ENCODE measurements at regions not wholly inside any gene's neighbourhood (a gene's known extent, or its start where the extent isn't known, plus 50 kb on each side); places are given as distances from the start of the nearest gene placed in this dataset.
"Not testable (repeated sequence)": the region's sequence is repeated elsewhere in the genome, so short reads cannot be mapped to it uniquely, and the experiment has no call there.

DNA sequence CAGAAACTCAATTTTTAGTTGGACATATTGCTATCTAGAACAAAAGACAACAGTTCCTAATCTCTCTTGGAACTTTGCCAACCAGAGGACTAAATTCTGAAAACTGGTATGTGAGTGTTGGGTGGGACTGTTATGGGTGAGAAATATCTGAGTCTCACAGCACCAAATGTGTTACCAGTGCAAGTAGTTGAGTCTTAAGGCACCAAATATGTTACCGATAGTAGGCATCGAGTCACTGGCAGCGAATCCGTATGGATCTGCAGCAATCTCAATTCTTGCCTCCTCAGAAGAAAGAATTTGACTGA lies 575.2 kb downstream of the DACH1 start:
- TF ChIP-seq TAF1 (IDR thresholded peaks at IDR 0.05; ENCODE audit: borderline replicate concordance, low read depth, low read length), result no peak
- TF ChIP-seq POLR2A (IDR thresholded peaks at IDR 0.05; ENCODE audit: low read depth, low read length), result no peak
- no peak for TF ChIP-seq POLR2AphosphoS5 (IDR thresholded peaks at IDR 0.05; ENCODE audit: low read depth, low read length)

GRCh38 chr13:71290963-71291841 lies 575.8 kb downstream of the DACH1 start:
- no peak for DNase-seq (ENCODE audit: insufficient read length)
- FAIRE-seq, result peak; percentile 91
- TF ChIP-seq POLR2AphosphoS5 (IDR thresholded peaks at IDR 0.05; ENCODE audit: low read depth, low read length), result no peak
- TF ChIP-seq TAF1 (IDR thresholded peaks at IDR 0.05; ENCODE audit: borderline replicate concordance, low read depth, low read length), result no peak
- TF ChIP-seq POLR2A (IDR thresholded peaks at IDR 0.05; ENCODE audit: low read depth, low read length), result no peak

More for the DNA sequence above, 575.2 kb downstream of the DACH1 start:
- FAIRE-seq (no peak), DNase-seq (ENCODE audit: insufficient read length) (no peak)

DNA sequence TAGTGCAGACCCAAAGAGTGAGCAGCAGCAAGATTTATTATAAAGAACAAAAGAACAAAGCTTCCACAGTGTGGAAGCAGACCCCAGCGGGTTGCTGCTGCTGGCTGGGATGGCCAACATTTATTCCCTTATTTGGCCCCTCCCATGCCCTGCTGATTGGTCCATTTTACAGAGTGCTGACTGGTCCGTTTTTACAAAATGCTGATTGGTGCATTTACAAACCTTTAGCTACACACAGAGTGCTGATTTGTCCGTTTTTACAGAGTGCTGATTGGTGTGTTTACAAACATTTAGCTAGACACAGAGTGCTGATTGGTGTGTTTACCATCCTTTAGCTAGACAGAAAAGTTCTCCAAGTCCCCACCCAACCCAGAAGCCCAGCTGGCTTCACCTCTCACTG lies 577.0 kb downstream of the DACH1 start:
- FAIRE-seq; DNase-seq (ENCODE audit: insufficient read length): not testable (repeated sequence)

DNA sequence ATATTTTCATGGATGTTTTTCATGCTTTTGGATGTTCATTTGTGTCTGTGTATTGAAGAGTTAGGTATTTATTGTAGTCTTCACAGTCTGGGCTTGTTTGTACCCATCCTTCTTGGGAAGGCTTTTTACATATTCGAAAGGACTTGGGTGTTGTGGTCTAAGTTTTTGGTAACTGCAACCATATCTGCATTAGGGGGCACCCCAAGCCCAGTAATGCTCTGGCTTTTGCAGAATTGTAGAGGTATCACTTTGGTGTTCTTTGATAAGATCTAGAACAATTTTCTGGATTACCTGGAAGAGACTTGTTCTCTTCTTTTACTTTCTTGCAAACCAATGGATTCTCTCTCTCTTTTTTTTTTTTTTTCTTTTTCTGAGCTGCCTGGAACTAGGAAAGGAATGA lies 581.3 kb downstream of the DACH1 start:
- no peak for FAIRE-seq
- no peak for TF ChIP-seq POLR2AphosphoS5 (IDR thresholded peaks at IDR 0.05; ENCODE audit: low read depth, low read length)
- no peak for TF ChIP-seq TAF1 (IDR thresholded peaks at IDR 0.05; ENCODE audit: borderline replicate concordance, low read depth, low read length)
- TF ChIP-seq POLR2A (IDR thresholded peaks at IDR 0.05; ENCODE audit: low read depth, low read length), result no peak
- DNase-seq (ENCODE audit: insufficient read length), result no peak

- FAIRE-seq, result no peak
- no peak for DNase-seq (ENCODE audit: insufficient read length)
- TF ChIP-seq POLR2AphosphoS5 (IDR thresholded peaks at IDR 0.05; ENCODE audit: low read depth, low read length), result no peak
- no peak for TF ChIP-seq POLR2A (IDR thresholded peaks at IDR 0.05; ENCODE audit: low read depth, low read length)
- TF ChIP-seq TAF1 (IDR thresholded peaks at IDR 0.05; ENCODE audit: borderline replicate concordance, low read depth, low read length), result no peak
Observed at GRCh38 chr13:71278512-71278911, 588.5 kb downstream of the DACH1 start.

DNA sequence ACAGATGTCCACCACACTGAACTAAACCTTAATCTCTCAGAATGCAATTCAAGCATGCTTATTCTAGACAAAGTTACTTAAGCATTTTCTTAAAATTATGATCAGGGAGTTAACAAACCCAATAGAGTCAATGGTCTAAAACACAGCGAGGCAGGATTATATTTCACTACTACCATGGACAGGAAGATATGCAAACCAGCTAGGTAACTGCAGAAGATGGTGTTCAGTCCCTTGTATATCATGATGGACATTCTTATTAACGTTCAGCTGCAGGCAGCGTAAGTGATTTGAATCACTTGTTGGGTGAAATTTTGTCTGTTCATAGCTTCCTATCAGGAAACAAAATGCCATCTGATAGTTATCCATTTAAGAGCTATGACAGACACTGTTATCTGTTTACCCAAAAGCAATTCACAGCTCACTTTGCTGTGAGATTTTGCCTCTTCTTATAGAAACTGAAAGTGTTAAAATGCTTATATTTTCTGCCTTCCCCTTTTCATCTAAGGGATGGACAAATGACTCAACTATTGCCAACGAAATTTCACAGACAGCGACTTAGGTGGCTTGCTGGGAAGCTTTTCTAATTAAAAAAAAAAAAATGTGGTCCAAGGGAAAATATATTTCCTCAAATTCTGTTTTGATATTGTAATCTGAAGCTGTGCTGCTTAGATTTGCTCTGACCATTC lies 591.9 kb downstream of the DACH1 start:
- peak; percentile 38 for FAIRE-seq

DNA sequence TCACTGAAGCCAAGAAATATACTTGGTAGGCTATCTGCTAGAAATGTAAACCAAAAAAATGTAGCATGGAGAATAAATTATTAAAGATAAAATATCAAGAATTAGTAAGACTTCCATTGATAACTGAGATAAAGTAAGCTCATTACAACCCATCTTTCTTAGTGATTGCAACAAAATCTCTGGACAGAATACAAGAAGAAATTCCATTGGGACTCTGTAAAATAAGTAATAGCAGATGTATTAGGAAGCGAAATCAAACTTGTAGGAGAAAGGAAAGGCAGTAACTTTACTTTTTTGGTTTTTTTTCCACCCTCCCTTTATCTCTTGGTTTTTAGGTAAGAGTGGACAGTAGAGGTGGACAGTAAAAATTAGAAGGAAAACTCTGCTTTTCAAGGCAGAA lies 605.7 kb downstream of the DACH1 start:
- DNase-seq (ENCODE audit: insufficient read length) (no peak), FAIRE-seq (no peak)
- TF ChIP-seq POLR2AphosphoS5 (IDR thresholded peaks at IDR 0.05; ENCODE audit: low read depth, low read length) (no peak), TAF1 (IDR thresholded peaks at IDR 0.05; ENCODE audit: borderline replicate concordance, low read depth, low read length) (no peak), POLR2A (IDR thresholded peaks at IDR 0.05; ENCODE audit: low read depth, low read length) (no peak)

More for the DNA sequence above, 591.9 kb downstream of the DACH1 start:
- TF ChIP-seq TAF1 (IDR thresholded peaks at IDR 0.05; ENCODE audit: borderline replicate concordance, low read depth, low read length) (no peak), POLR2A (IDR thresholded peaks at IDR 0.05; ENCODE audit: low read depth, low read length) (no peak), POLR2AphosphoS5 (IDR thresholded peaks at IDR 0.05; ENCODE audit: low read depth, low read length) (no peak)
- DNase-seq (ENCODE audit: insufficient read length), result no peak

DNA sequence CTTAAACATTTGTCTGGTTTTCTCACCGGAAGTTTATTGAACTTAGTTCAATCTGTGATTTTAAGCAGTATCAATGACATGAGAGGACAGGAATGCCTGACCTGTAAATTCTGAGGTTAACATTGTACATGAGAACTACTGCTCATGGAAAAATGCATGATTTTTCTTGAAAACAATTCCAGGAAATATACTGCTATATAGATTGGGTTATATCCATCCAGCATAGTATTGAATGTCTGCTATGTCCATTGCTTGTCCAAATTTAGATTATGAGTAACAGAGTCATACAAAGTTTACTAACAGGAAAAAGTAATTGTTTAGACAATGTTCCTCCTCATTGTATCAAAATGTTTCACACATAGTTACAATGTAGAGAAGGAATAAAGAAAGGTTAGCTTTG lies 606.8 kb downstream of the DACH1 start:
- TF ChIP-seq TAF1 (IDR thresholded peaks at IDR 0.05; ENCODE audit: borderline replicate concordance, low read depth, low read length) (no peak), POLR2AphosphoS5 (IDR thresholded peaks at IDR 0.05; ENCODE audit: low read depth, low read length) (no peak), POLR2A (IDR thresholded peaks at IDR 0.05; ENCODE audit: low read depth, low read length) (no peak)
- FAIRE-seq (no peak), DNase-seq (ENCODE audit: insufficient read length) (no peak)

- DNase-seq (ENCODE audit: insufficient read length) (no peak), FAIRE-seq (no peak)
- no peak for TF ChIP-seq POLR2AphosphoS5 (IDR thresholded peaks at IDR 0.05; ENCODE audit: low read depth, low read length)
- TF ChIP-seq TAF1 (IDR thresholded peaks at IDR 0.05; ENCODE audit: borderline replicate concordance, low read depth, low read length), result no peak
- TF ChIP-seq POLR2A (IDR thresholded peaks at IDR 0.05; ENCODE audit: low read depth, low read length), result no peak
Observed at GRCh38 chr13:71255633-71256032, 611.4 kb downstream of the DACH1 start.

DNA sequence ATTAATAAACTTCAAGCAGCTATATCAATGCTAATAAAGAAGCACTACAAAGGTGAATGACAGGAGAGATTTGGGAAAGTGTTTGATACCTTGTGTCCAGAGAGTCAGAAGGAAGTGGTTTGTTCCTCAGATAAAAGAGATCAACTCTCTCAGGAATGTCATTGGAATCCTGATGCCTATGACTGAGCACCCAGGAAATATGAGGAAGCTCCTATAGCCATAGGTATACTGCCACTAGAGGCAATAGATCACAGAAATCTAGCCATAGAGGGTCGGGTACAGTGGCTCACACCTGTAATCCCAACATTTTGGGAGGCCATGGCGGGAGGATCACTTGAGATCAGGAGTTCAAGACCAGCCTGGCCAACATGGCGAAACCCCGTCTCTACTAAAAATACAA lies 612.6 kb downstream of the DACH1 start:
- FAIRE-seq (no peak), DNase-seq (ENCODE audit: insufficient read length) (no peak)
- TF ChIP-seq POLR2AphosphoS5 (IDR thresholded peaks at IDR 0.05; ENCODE audit: low read depth, low read length) (no peak), TAF1 (IDR thresholded peaks at IDR 0.05; ENCODE audit: borderline replicate concordance, low read depth, low read length) (no peak), POLR2A (IDR thresholded peaks at IDR 0.05; ENCODE audit: low read depth, low read length) (no peak)

GRCh38 chr13:71252184-71252704 lies 614.8 kb downstream of the DACH1 start:
- FAIRE-seq (no peak), DNase-seq (ENCODE audit: insufficient read length) (no peak)
- TF ChIP-seq POLR2A (IDR thresholded peaks at IDR 0.05; ENCODE audit: low read depth, low read length), result no peak
- no peak for TF ChIP-seq TAF1 (IDR thresholded peaks at IDR 0.05; ENCODE audit: borderline replicate concordance, low read depth, low read length)
- TF ChIP-seq POLR2AphosphoS5 (IDR thresholded peaks at IDR 0.05; ENCODE audit: low read depth, low read length), result no peak
